Uterus (tissue), 3 donors: ENCODE measurements at regions not wholly inside any gene's neighbourhood (a gene's known extent, or its start where the extent isn't known, plus 50 kb on each side); places are given as distances from the start of the nearest gene placed in this dataset.

Source experiments
- DNase-seq, 2 donors: peaks; one replicate each; pipeline ENCODE4 v3.0.0-alpha.2; 2019 to 2020
- H3K27ac ChIP-seq, 2 donors: fragments of 200-600 bp; sonication (generic); 1 replicate in 1 of 2; 2 replicates in 1 of 2; pipeline ENCODE4 v1.5.1; 2016 to 2018
- H3K27me3 ChIP-seq, 2 donors: fragments of 200-600 bp; sonication (generic); one replicate each; pipeline ENCODE4 v1.5.1; 2018 to 2019; ENCODE audit warnings: control low read depth in 1 of 2
- H3K36me3 ChIP-seq, 2 donors: fragments of 200-600 bp; sonication (generic); one replicate each; pipeline ENCODE4 v1.5.1; 2019; ENCODE audit warnings: control low read depth in 1 of 2
- H3K4me1 ChIP-seq, 2 donors: fragments of 200-600 bp; sonication (generic); one replicate each; pipeline ENCODE4 v1.5.1; 2018 to 2019; ENCODE audit warnings: control low read depth in 1 of 2
- H3K4me3 ChIP-seq, 2 donors: fragments of 200-600 bp; sonication (generic); 1 replicate in 1 of 2; 2 replicates in 1 of 2; pipeline ENCODE4 v1.5.1; 2018 to 2019; ENCODE audit warnings: mild to moderate bottlenecking in 1 of 2
- H3K9me3 ChIP-seq, 2 donors: fragments of 200-600 bp; sonication (generic); one replicate each; pipeline ENCODE4 v1.5.1; 2019; ENCODE audit warnings: control low read depth in 1 of 2
- POLR2A ChIP-seq, 2 donors: fragments of 450-650 bp; IDR thresholded peaks; one replicate each; pipeline ENCODE4 v1.6.1; 2016; ENCODE audit warnings: antibody characterized with exemption in 2 of 2, mild to moderate bottlenecking in 1 of 2, moderate library complexity in 1 of 2
- intact Hi-C: fragments of 100-400 bp; cut with DNase I; formaldehyde crosslinking; loops from one replicate; pipeline ENCODE4 v1.15.1; 2023; ENCODE audit warnings: low total_unique reads
- TF ChIP-seq, protein P1 (sequence below), 4 experiments: fragments of 200-600 bp in 2 of 4; fragments of 450-650 bp in 2 of 4; sonication (generic) in 2 of 4; IDR thresholded peaks; one replicate each; pipeline ENCODE4 v1.5.1; 2016 to 2019; ENCODE audit warnings: antibody characterized with exemption in 4 of 4, mild to moderate bottlenecking in 2 of 4, moderate library complexity in 1 of 4
- donor health status: DM: yes; HTN: yes; CAD: no.

DNA sequence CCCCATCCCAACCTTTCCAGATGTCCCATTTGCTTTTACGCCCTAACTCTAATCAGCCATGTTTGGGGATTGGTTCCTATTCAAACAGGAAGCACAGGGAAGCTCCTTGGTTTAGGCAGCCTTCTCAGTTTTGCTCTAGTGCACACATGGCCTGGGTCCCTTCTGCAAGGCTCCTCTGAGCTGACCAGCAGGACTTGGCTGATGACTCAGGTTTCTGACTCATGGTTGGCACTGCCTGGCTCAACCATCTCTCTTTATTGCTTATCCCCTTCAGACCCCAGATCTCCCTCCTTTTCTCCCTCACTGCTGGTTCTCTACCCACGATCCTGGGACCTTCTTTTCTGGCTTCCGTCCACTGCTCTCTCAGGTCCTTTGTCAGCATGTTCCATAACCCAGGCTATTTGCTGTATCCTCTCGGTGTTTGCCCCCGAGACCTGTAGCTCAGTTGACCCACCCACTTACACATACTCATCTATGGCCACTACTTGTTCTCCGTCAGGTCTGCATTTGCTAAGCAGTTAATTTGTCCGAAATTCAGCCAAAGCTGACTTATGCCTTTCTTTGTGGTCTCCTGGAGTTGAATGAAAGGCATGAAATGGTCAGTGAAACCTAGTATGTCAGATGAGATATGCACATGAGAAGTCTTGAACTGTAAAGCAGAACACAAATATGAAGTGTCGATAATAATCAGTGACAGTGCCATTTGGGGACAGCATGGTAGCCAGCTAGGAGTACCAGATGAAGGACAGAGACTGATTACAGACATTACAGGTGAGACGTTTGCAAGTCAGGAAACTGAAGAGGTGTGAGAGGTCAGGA lies 323.5 kb upstream of the ROPN1 start:
- Histone ChIP-seq H3K36me3 (no peaks in the 10 kb centered on the region), H3K27me3 (no peaks in the 10 kb centered on the region), H3K4me1 (no peaks in the 10 kb centered on the region), H3K9me3 (no peaks in the 10 kb centered on the region), H3K4me3 (no peak overlapping the region), H3K27ac (no peak overlapping the region)
- intact Hi-C loops, result no loop called here
- TF ChIP-seq POLR2A (IDR thresholded peaks at IDR 0.05), result no peak
- TF ChIP-seq, protein P1, sequence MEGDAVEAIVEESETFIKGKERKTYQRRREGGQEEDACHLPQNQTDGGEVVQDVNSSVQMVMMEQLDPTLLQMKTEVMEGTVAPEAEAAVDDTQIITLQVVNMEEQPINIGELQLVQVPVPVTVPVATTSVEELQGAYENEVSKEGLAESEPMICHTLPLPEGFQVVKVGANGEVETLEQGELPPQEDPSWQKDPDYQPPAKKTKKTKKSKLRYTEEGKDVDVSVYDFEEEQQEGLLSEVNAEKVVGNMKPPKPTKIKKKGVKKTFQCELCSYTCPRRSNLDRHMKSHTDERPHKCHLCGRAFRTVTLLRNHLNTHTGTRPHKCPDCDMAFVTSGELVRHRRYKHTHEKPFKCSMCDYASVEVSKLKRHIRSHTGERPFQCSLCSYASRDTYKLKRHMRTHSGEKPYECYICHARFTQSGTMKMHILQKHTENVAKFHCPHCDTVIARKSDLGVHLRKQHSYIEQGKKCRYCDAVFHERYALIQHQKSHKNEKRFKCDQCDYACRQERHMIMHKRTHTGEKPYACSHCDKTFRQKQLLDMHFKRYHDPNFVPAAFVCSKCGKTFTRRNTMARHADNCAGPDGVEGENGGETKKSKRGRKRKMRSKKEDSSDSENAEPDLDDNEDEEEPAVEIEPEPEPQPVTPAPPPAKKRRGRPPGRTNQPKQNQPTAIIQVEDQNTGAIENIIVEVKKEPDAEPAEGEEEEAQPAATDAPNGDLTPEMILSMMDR (IDR thresholded peaks at IDR 0.05), result no peak
- DNase-seq, result no peak

DNA sequence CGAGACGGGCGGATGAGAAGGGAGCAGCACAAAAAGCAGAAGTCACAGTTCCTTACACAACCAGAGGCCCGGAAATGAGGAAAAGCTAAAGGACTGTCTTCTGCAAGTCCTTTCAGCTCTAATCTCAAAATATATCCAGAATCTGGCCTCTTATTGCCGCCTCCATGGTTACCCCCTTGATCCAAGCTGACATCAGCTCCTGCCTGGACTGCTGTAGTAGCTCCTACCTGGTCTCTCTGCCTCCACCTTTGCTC lies 324.0 kb upstream of the ROPN1 start:
- no peaks in the 10 kb centered on the region for H3K36me3 ChIP-seq
- H3K9me3 ChIP-seq, result no peaks in the 10 kb centered on the region
- TF ChIP-seq, protein P1 (IDR thresholded peaks at IDR 0.05), result no peak
- no peak for TF ChIP-seq POLR2A (IDR thresholded peaks at IDR 0.05)
- no peak overlapping the region for H3K4me3 ChIP-seq
- no peak for DNase-seq
- H3K27ac ChIP-seq, result no peak overlapping the region
- H3K27me3 ChIP-seq, result no peaks in the 10 kb centered on the region
- intact Hi-C loops, result no loop called here
- H3K4me1 ChIP-seq, result no peaks in the 10 kb centered on the region

DNA sequence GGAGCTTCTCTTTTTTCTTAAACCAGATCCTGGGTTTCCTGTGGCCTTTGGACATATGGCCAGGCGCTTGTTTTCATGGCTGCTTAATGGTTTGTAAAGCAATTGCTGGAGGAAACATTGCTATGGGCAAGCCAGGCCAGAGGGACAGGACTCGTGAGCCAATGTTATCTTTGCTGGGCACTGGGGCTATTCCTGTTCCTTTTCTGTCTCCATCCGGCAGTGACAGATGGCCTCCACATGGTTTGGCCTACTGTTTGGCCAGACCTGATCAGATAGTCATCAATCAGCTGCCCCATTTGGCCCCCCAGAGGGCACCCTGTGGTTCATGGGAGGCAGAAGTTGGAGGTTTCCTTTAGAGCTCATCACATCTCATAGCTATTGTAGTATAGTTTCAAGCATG lies 326.1 kb upstream of the ROPN1 start:
- no peaks in the 10 kb centered on the region for H3K27me3 ChIP-seq
- no peak overlapping the region for H3K27ac ChIP-seq
- H3K4me3 ChIP-seq, result no peak overlapping the region
- intact Hi-C loops, result no loop called here
- TF ChIP-seq POLR2A (IDR thresholded peaks at IDR 0.05), result no peak
- TF ChIP-seq, protein P1 (IDR thresholded peaks at IDR 0.05), result no peak
- no peaks in the 10 kb centered on the region for H3K36me3 ChIP-seq
- H3K4me1 ChIP-seq, result no peaks in the 10 kb centered on the region
- no peaks in the 10 kb centered on the region for H3K9me3 ChIP-seq
- DNase-seq, result no peak

DNA sequence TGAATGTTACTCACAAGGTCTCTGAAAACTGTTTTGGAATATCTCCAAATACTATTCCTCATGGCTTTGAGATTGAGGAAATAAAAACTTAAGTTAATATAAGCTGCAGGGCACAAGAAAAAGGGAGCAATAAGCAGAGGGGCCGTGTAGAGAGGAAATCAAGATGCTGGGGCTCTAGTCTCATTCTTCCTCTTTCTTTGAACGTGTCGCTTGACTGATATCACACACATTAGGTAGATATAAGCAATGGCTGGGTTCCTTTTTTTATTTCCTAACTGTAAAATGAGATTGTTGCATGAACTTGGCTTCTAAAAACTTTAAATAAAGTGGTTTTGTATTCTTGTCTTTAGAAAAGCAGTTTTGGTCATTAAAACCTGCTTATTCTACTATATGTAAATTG lies 326.7 kb upstream of the ROPN1 start:
- DNase-seq, result no peak
- H3K36me3 ChIP-seq, result no peaks in the 10 kb centered on the region
- no peak overlapping the region for H3K27ac ChIP-seq
- TF ChIP-seq, protein P1 (IDR thresholded peaks at IDR 0.05), result no peak
- no peak for TF ChIP-seq POLR2A (IDR thresholded peaks at IDR 0.05)
- intact Hi-C loops, result no loop called here
- H3K27me3 ChIP-seq, result no peaks in the 10 kb centered on the region
- H3K9me3 ChIP-seq, result no peaks in the 10 kb centered on the region
- H3K4me1 ChIP-seq, result no peaks in the 10 kb centered on the region
- no peak overlapping the region for H3K4me3 ChIP-seq

DNA sequence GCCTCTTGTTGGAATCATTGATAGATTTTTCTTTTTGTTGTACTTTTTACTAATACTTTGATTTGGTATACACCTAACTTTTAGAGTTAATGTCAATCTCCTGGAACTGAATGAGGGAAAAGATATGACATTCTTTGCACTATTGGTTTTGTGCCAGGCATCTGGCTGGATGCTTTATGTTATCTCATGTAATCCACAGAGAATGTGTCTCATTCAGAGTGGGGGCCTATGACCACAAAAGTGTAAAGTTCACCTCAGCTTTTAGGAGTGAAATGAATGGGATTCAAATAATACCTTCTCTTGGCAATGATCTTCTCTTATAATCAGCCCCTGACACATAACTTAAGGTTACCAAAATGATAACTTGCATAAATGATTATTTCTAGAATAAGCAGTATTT lies 329.1 kb upstream of the ROPN1 start:
- intact Hi-C loops, result no loop called here
- no peak overlapping the region for H3K4me3 ChIP-seq
- no peaks in the 10 kb centered on the region for H3K4me1 ChIP-seq
- no peaks in the 10 kb centered on the region for H3K9me3 ChIP-seq
- TF ChIP-seq POLR2A (IDR thresholded peaks at IDR 0.05), result no peak
- TF ChIP-seq, protein P1 (IDR thresholded peaks at IDR 0.05), result no peak
- DNase-seq, result no peak
- H3K27ac ChIP-seq, result no peak overlapping the region
- H3K27me3 ChIP-seq, result no peaks in the 10 kb centered on the region
- no peaks in the 10 kb centered on the region for H3K36me3 ChIP-seq
